PC-3 (cell line): ENCODE measurements at regions not wholly inside any gene's neighbourhood (a gene's known extent, or its start where the extent isn't known, plus 50 kb on each side); places are given as distances from the start of the nearest gene placed in this dataset.
A peak's percentile ranks its signal among the peaks of the same experiment; 100 is the strongest.

ENCODE experiments used
- EZH2 ChIP-seq: fragments of 300-600 bp; sonication (generic); IDR thresholded peaks from one replicate; pipeline ENCODE4 v1.6.1; 2017; ENCODE audit warnings: antibody characterized with exemption, mild to moderate bottlenecking, low read length; ENCODE audit not compliant: unreplicated experiment
- EZH2phosphoT487 ChIP-seq: fragments of 300-600 bp; sonication (generic); IDR thresholded peaks from 2 replicates; pipeline ENCODE4 v1.6.1; 2018; ENCODE audit warnings: mild to moderate bottlenecking, antibody characterized with exemption, low read length, borderline replicate concordance
- TF ChIP-seq, protein P1 (sequence below): fragments of 300-600 bp; sonication (generic); conservative IDR thresholded peaks from 2 replicates; pipeline ENCODE4 v1.5.1; 2017; ENCODE audit warnings: antibody characterized with exemption, low read depth, mild to moderate bottlenecking, low read length

DNA sequence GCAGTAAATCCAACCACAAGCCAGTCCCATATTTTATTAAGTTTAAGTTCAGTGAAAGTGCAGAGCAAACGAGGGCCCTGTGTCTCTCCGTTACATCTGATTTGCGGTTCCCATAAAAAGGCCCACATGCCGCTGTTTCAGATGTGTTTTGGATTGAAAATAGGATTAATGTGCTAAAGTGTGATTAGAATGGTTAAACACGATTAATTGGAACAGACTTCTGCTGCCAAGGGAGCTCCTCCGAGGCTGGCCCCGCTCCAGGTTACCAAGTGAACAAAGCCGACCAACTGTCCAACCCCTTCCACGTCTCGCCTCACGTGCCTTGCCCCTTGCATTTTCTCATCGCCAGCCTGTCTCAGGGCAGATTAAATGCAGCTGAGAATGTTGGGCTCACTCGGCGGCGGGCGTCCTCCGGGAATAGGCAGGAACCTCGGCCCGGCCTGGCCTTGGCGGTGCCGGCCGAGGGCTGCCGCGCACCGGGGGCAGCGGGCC, 166.5 kb upstream of the GSC start:
- TF ChIP-seq, protein P1, sequence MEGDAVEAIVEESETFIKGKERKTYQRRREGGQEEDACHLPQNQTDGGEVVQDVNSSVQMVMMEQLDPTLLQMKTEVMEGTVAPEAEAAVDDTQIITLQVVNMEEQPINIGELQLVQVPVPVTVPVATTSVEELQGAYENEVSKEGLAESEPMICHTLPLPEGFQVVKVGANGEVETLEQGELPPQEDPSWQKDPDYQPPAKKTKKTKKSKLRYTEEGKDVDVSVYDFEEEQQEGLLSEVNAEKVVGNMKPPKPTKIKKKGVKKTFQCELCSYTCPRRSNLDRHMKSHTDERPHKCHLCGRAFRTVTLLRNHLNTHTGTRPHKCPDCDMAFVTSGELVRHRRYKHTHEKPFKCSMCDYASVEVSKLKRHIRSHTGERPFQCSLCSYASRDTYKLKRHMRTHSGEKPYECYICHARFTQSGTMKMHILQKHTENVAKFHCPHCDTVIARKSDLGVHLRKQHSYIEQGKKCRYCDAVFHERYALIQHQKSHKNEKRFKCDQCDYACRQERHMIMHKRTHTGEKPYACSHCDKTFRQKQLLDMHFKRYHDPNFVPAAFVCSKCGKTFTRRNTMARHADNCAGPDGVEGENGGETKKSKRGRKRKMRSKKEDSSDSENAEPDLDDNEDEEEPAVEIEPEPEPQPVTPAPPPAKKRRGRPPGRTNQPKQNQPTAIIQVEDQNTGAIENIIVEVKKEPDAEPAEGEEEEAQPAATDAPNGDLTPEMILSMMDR: no peak
- no peak for TF ChIP-seq EZH2phosphoT487
- peak; percentile 53 for TF ChIP-seq EZH2
